ENCODE measurements at regions not wholly inside any gene's neighbourhood (a gene's known extent, or its start where the extent isn't known, plus 50 kb on each side); places are given as distances from the start of the nearest gene placed in this dataset.

GRCh38 chr6:92024881-92025280 lies 1394.5 kb downstream of the EPHA7 start:
- Histone ChIP-seq H3K9me3 (ENCODE audit: control insufficient read depth in 3 of 3, low read length in 3 of 3) (no peaks in the 10 kb centered on the region), H3K9ac (ENCODE audit: low read depth in 1 of 3, low read length in 3 of 3) (no peak overlapping the region), H3K27me3 (ENCODE audit: control insufficient read depth in 3 of 3, insufficient read depth in 3 of 3, low read length in 3 of 3) (no peaks in the 10 kb centered on the region), H3K4me1 (ENCODE audit: control insufficient read depth in 3 of 3, insufficient read depth in 3 of 3, low read length in 3 of 3) (no peaks in the 10 kb centered on the region), H3K27ac (ENCODE audit: low read depth, low read length) (no peak overlapping the region), H3K4me3 (ENCODE audit: low read length in 3 of 3) (no peak overlapping the region), H3K36me3 (ENCODE audit: control insufficient read depth in 3 of 3, insufficient read depth in 3 of 3, low read length in 3 of 3) (no peaks in the 10 kb centered on the region)

DNA sequence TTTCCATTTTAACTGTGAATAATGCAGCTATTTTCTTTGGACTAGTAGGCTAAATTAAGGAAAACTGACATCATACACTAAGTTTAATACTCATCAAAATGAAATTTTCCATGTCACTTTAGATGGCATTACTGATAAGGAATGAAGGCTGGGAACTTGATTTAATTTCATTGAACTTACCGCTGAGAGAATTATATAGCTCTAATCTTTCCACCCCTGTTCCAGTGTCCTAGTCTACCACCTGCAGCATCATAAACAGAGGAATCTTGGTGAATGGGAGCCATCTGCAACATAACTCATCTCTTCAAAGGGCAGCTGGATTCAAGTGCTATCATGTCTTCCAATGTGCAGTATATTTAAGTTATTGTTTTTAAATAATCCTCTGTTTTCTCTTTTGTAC lies 1395.2 kb downstream of the EPHA7 start:
- Histone ChIP-seq H3K27ac (ENCODE audit: low read depth, low read length) (no peak overlapping the region), H3K27me3 (ENCODE audit: control insufficient read depth in 3 of 3, insufficient read depth in 3 of 3, low read length in 3 of 3) (no peaks in the 10 kb centered on the region), H3K9ac (ENCODE audit: low read depth in 1 of 3, low read length in 3 of 3) (no peak overlapping the region), H3K4me3 (ENCODE audit: low read length in 3 of 3) (no peak overlapping the region), H3K9me3 (ENCODE audit: control insufficient read depth in 3 of 3, low read length in 3 of 3) (no peaks in the 10 kb centered on the region), H3K36me3 (ENCODE audit: control insufficient read depth in 3 of 3, insufficient read depth in 3 of 3, low read length in 3 of 3) (no peaks in the 10 kb centered on the region), H3K4me1 (ENCODE audit: control insufficient read depth in 3 of 3, insufficient read depth in 3 of 3, low read length in 3 of 3) (no peaks in the 10 kb centered on the region)

DNA sequence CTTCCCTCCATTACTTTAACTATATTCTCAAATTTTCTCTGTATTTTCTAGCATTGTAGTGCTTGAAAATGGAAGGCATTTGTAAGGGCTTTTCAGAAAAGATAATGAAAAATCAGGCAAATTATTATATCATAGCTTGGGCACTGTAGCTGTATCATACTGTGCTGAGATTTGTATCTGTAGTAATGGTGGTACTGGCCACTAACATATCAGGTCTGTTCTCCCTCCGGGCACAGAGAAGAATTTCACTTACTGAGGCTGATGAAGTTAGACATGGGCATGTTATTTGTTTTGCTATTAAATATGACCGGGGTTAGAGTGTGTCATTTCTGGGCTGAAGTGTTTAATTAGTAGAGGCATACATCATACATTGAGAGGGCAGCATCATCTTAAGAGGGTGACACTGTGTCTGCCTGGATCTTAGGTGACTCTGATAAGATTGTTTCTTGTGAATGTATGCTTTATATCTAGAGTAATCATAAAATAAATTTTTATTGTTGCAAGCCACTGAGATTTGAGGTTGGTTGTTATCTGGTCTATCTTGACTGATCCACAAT lies 1395.9 kb downstream of the EPHA7 start:
- no peaks in the 10 kb centered on the region for H3K9me3 ChIP-seq (ENCODE audit: control insufficient read depth in 3 of 3, low read length in 3 of 3)
- no peaks in the 10 kb centered on the region for H3K27me3 ChIP-seq (ENCODE audit: control insufficient read depth in 3 of 3, insufficient read depth in 3 of 3, low read length in 3 of 3)

GRCh38 chr6:92011681-92012245 lies 1407.6 kb downstream of the EPHA7 start:
- Histone ChIP-seq H3K27me3 (ENCODE audit: control insufficient read depth in 3 of 3, insufficient read depth in 3 of 3, low read length in 3 of 3) (no peaks in the 10 kb centered on the region), H3K9ac (ENCODE audit: low read depth in 1 of 3, low read length in 3 of 3) (no peak overlapping the region), H3K36me3 (ENCODE audit: control insufficient read depth in 3 of 3, insufficient read depth in 3 of 3, low read length in 3 of 3) (no peaks in the 10 kb centered on the region), H3K4me3 (ENCODE audit: low read length in 3 of 3) (no peak overlapping the region), H3K9me3 (ENCODE audit: control insufficient read depth in 3 of 3, low read length in 3 of 3) (no peaks in the 10 kb centered on the region), H3K4me1 (ENCODE audit: control insufficient read depth in 3 of 3, insufficient read depth in 3 of 3, low read length in 3 of 3) (no peaks in the 10 kb centered on the region), H3K27ac (ENCODE audit: low read depth, low read length) (no peak overlapping the region)

More for the DNA sequence above, 1395.9 kb downstream of the EPHA7 start:
- Histone ChIP-seq H3K27ac (ENCODE audit: low read depth, low read length) (no peak overlapping the region), H3K4me3 (ENCODE audit: low read length in 3 of 3) (no peak overlapping the region), H3K4me1 (ENCODE audit: control insufficient read depth in 3 of 3, insufficient read depth in 3 of 3, low read length in 3 of 3) (no peaks in the 10 kb centered on the region), H3K36me3 (ENCODE audit: control insufficient read depth in 3 of 3, insufficient read depth in 3 of 3, low read length in 3 of 3) (no peaks in the 10 kb centered on the region), H3K9ac (ENCODE audit: low read depth in 1 of 3, low read length in 3 of 3) (no peak overlapping the region)

DNA sequence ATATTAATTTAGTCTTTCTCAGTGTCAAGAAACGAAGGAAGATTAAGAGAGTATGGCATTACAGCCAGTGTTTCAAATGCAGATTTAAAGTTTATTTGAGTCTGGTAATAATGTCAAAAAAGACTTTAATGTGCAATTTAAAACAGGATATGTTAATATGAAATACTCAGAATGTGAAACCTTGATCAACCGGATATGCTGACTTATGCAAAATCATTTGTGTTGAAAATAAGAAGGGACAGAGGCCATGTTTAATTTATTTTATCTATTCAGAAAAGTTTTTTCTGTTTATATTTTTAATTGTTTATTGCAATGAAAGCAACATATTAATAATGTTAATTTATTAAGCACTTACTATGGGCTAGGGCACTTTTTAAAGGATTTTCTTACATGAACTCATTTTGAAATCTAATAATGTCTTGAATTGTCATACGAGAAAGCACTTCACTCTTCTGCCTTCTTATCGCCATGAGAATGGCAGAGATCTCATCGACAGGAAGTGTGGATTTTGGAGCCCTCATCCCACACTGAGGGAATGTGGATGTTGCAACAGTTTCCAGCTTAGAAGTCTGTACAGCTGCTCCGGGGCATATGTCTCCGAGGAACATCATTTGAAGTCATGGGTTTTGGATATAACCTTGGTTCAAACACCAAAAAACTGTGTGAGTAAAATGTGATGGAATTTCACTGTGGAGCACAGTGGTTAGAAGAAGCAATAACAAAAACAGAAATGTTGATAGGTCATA lies 1410.4 kb downstream of the EPHA7 start:
- H3K4me1 ChIP-seq (ENCODE audit: control insufficient read depth in 3 of 3, insufficient read depth in 3 of 3, low read length in 3 of 3) = no peaks in the 10 kb centered on the region
- H3K9ac ChIP-seq (ENCODE audit: low read depth in 1 of 3, low read length in 3 of 3) = no peak overlapping the region
- no peak overlapping the region for H3K4me3 ChIP-seq (ENCODE audit: low read length in 3 of 3)
- no peak overlapping the region for H3K27ac ChIP-seq (ENCODE audit: low read depth, low read length)
- H3K9me3 ChIP-seq (ENCODE audit: control insufficient read depth in 3 of 3, low read length in 3 of 3) = no peaks in the 10 kb centered on the region
- H3K36me3 ChIP-seq (ENCODE audit: control insufficient read depth in 3 of 3, insufficient read depth in 3 of 3, low read length in 3 of 3) = no peaks in the 10 kb centered on the region
- H3K27me3 ChIP-seq (ENCODE audit: control insufficient read depth in 3 of 3, insufficient read depth in 3 of 3, low read length in 3 of 3) = no peaks in the 10 kb centered on the region

DNA sequence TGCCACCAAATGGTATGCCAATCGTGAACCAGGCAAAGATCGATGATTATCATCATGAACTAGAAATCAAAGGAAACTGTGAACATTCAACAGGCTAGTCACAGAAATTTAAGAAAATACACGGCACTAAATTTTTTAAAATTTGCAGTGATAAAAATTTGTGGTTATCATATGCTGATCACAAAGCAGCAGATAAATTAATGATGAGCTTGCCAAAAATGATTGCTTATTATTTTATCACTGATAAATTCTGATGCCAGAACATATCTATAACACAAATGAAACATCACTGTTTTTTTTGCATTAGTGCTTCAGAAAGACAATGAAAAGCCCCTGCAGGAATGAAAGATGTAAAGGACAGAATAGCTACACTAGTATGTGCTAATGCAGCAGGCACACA lies 1413.2 kb upstream of the MAP3K7 start:
- Histone ChIP-seq H3K4me1 (ENCODE audit: control insufficient read depth in 3 of 3, insufficient read depth in 3 of 3, low read length in 3 of 3) (no peaks in the 10 kb centered on the region), H3K27me3 (ENCODE audit: control insufficient read depth in 3 of 3, insufficient read depth in 3 of 3, low read length in 3 of 3) (no peaks in the 10 kb centered on the region), H3K4me3 (ENCODE audit: low read length in 3 of 3) (no peak overlapping the region), H3K36me3 (ENCODE audit: control insufficient read depth in 3 of 3, insufficient read depth in 3 of 3, low read length in 3 of 3) (no peaks in the 10 kb centered on the region), H3K9me3 (ENCODE audit: control insufficient read depth in 3 of 3, low read length in 3 of 3) (no peaks in the 10 kb centered on the region), H3K9ac (ENCODE audit: low read depth in 1 of 3, low read length in 3 of 3) (no peak overlapping the region), H3K27ac (ENCODE audit: low read depth, low read length) (no peak overlapping the region)

DNA sequence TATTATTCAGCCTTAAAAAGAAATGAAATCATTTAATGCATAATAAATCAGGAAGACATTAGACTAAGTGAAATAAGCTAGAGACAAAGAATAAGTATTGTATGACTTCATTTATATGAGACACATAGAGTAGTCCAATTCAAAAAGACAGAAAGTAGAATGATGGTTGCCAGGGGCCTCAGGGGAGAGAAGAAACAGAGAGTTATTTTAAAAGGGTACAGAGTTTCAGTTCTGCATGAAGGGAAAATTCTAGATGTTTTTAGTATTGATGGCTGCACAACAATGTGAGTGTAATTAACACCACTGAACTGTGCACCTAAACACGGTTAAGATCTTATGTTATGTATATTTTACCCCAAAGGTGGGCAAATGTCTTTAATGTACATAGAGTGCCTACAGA lies 1407.9 kb upstream of the MAP3K7 start:
- no peak overlapping the region for H3K27ac ChIP-seq (ENCODE audit: low read depth, low read length)
- H3K27me3 ChIP-seq (ENCODE audit: control insufficient read depth in 3 of 3, insufficient read depth in 3 of 3, low read length in 3 of 3) = no peaks in the 10 kb centered on the region
- H3K36me3 ChIP-seq (ENCODE audit: control insufficient read depth in 3 of 3, insufficient read depth in 3 of 3, low read length in 3 of 3) = no peaks in the 10 kb centered on the region
- no peak overlapping the region for H3K4me3 ChIP-seq (ENCODE audit: low read length in 3 of 3)
- H3K9ac ChIP-seq (ENCODE audit: low read depth in 1 of 3, low read length in 3 of 3) = no peak overlapping the region
- no peaks in the 10 kb centered on the region for H3K4me1 ChIP-seq (ENCODE audit: control insufficient read depth in 3 of 3, insufficient read depth in 3 of 3, low read length in 3 of 3)
- H3K9me3 ChIP-seq (ENCODE audit: control insufficient read depth in 3 of 3, low read length in 3 of 3) = no peaks in the 10 kb centered on the region

GRCh38 chr6:91982559-91982958 lies 1395.7 kb upstream of the MAP3K7 start:
- Histone ChIP-seq H3K4me1 (ENCODE audit: control insufficient read depth in 3 of 3, insufficient read depth in 3 of 3, low read length in 3 of 3) (no peaks in the 10 kb centered on the region), H3K9me3 (ENCODE audit: control insufficient read depth in 3 of 3, low read length in 3 of 3) (no peaks in the 10 kb centered on the region), H3K36me3 (ENCODE audit: control insufficient read depth in 3 of 3, insufficient read depth in 3 of 3, low read length in 3 of 3) (no peaks in the 10 kb centered on the region), H3K27me3 (ENCODE audit: control insufficient read depth in 3 of 3, insufficient read depth in 3 of 3, low read length in 3 of 3) (no peaks in the 10 kb centered on the region), H3K4me3 (ENCODE audit: low read length in 3 of 3) (no peak overlapping the region), H3K9ac (ENCODE audit: low read depth in 1 of 3, low read length in 3 of 3) (no peak overlapping the region), H3K27ac (ENCODE audit: low read depth, low read length) (no peak overlapping the region)

- Histone ChIP-seq H3K9ac (ENCODE audit: low read depth in 1 of 3, low read length in 3 of 3) (no peak overlapping the region), H3K27me3 (ENCODE audit: control insufficient read depth in 3 of 3, insufficient read depth in 3 of 3, low read length in 3 of 3) (no peaks in the 10 kb centered on the region), H3K4me3 (ENCODE audit: low read length in 3 of 3) (no peak overlapping the region), H3K27ac (ENCODE audit: low read depth, low read length) (no peak overlapping the region), H3K4me1 (ENCODE audit: control insufficient read depth in 3 of 3, insufficient read depth in 3 of 3, low read length in 3 of 3) (no peaks in the 10 kb centered on the region), H3K36me3 (ENCODE audit: control insufficient read depth in 3 of 3, insufficient read depth in 3 of 3, low read length in 3 of 3) (no peaks in the 10 kb centered on the region), H3K9me3 (ENCODE audit: control insufficient read depth in 3 of 3, low read length in 3 of 3) (no peaks in the 10 kb centered on the region)
Observed at GRCh38 chr6:91976797-91977196, 1389.9 kb upstream of the MAP3K7 start.

DNA sequence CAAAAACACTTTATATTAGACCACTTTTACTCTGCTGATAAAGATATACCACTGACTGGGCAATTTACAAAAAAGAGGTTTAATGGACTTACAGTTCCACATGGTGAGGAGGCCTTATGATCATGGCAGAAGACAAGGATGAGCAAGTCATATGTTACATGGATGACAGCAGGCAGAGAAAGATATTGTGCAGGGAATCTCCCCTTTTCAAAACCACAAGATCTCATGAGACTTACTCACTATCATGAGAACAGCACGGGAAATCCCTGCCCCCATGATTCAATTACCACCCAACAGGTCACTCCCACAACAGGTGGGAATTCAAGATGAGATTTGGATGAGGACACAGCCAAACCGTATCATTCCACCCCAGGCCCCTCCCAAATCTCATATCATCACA lies 1383.8 kb upstream of the MAP3K7 start:
- H3K9me3 ChIP-seq (ENCODE audit: control insufficient read depth in 3 of 3, low read length in 3 of 3) = peaks cover 2 to 4% (median 2%) of the 10 kb centered on the region in 3 donors
- no peaks in the 10 kb centered on the region for H3K4me1 ChIP-seq (ENCODE audit: control insufficient read depth in 3 of 3, insufficient read depth in 3 of 3, low read length in 3 of 3)
- H3K4me3 ChIP-seq (ENCODE audit: low read length in 3 of 3) = no peak overlapping the region
- H3K36me3 ChIP-seq (ENCODE audit: control insufficient read depth in 3 of 3, insufficient read depth in 3 of 3, low read length in 3 of 3) = no peaks in the 10 kb centered on the region
- no peak overlapping the region for H3K27ac ChIP-seq (ENCODE audit: low read depth, low read length)
- H3K27me3 ChIP-seq (ENCODE audit: control insufficient read depth in 3 of 3, insufficient read depth in 3 of 3, low read length in 3 of 3) = no peaks in the 10 kb centered on the region
- no peak overlapping the region for H3K9ac ChIP-seq (ENCODE audit: low read depth in 1 of 3, low read length in 3 of 3)

Measured in skeletal muscle tissue (tissue), 3 donors.